GM18517 (cell line): ENCODE measurements at regions not wholly inside any gene's neighbourhood (a gene's known extent, or its start where the extent isn't known, plus 50 kb on each side); places are given as distances from the start of the nearest gene placed in this dataset.
"Not testable (repeated sequence)": the region's sequence is repeated elsewhere in the genome, so short reads cannot be mapped to it uniquely, and the experiment has no call there.

ENCODE experiments used
- ATAC-seq: cut with Tn5 transposase; IDR thresholded peaks from one replicate; pipeline ENCODE4 v1.9.1; 2021; ENCODE audit warnings: mild to moderate bottlenecking, moderate library complexity; ENCODE audit not compliant: unreplicated experiment

- no peak for ATAC-seq
Measured at GRCh38 chr12:4193821-4194220, 79.7 kb upstream of the CCND2 start.

DNA sequence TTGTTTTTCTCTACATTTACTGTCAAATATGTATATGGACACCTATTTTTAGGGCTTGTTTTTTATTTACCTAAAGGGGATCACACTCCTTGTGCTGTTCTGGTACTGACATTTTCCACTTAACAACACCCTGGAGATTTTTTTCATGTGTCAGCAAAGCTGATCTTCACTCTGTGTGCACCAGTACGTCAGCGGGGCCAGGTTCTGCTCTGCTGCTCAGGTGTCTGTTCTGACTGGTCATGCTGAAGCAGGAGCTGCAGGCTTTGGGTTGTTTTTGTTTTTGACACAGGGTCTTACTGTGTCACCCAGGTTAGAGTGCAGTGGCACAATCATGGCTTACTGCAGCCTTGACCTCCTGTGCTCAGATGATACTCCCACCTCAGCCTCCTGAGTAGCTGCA lies 81.9 kb upstream of the CCND2 start:
- ATAC-seq, result no peak

DNA sequence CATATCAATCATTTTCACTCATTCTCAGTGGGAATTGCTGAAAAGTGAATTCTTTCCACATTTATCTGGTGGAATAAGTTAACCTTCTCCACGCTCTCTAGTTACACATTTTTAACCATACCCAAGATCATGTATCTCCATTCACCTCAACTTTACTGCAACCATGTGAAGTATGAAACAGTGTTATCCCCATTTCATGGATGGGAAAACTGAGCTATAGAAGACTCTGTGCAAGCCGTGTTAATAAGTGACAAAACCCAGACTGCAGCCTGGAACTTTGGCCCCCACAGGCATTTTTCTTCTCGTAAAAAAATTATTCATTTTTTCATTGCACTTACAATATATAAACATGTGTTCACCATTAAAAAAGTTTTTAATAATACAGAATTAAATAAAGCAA lies 82.4 kb upstream of the CCND2 start:
- ATAC-seq, result no peak

DNA sequence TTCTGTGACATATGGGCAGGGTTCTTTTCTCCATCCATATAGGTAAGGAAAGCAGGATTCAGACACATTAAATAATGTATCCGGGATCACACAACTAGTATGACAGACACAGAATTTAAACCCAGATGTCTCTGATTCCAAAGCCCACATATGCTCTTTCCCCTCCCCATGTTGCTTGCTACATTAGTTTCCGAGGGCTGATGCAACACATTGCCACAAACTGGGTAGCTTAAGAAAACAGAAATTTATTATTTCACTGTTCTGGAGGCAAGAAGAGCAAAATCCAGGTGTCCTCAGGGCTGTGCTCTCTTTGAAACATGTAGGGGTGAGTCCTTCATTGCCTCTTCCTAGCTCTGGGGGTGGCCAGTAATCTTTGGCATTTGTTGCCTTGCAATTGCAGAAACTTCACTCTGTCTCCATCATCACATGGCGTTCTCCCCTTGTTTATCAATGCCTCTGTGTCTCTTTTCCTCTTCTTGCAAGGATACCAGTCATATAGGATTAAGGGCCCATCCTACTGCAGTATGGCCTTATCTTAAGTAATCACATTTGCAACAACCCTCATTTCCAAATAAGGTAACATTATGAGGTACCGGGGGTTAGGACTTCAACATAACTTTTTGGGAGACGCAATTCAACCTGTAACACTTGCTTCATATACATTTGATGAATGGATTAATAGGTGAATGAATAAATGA lies 83.0 kb upstream of the CCND2 start:
- ATAC-seq, result no peak

- no peak for ATAC-seq
Measured at GRCh38 chr12:4189721-4190120, 83.8 kb upstream of the CCND2 start.

- no peak for ATAC-seq
Measured at GRCh38 chr12:4187916-4188315, 85.6 kb upstream of the CCND2 start.

- not testable (repeated sequence) for ATAC-seq
Measured at GRCh38 chr12:4187315-4187714, 86.2 kb upstream of the CCND2 start.

DNA sequence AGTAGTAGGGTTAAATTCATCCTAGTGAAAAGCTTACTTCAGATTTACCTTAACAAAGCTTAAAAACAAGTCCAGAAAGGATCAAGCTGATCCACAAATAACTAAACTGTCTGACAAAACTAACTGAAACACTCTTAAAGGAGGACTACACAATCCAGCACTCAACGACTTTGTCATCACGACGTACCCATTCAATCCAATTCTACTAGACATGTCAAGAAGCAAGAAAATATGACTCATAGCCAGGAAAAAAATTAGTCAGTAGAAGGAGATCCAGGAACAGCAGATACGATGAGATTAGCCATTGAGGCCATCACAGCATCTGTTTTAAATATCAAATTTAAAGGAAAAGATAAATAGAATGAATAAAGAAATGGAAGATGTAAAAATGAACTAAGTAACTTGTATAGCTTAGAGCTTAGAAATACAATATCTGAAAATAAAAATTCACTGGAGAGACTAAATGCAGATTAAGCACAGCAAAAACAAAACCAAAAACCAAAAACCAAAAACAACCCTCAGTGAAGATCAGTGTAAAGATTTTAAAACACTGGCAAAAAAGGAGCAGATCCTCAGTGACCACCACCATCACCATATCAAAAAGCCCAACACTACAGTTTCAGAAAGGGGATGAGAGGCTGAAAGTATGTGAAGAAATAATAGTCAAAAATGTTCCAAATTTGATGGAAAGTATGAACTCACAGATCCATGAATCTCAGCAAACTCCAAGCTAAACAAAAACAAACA lies 95.0 kb upstream of the CCND2 start:
- no peak for ATAC-seq

- ATAC-seq, result no peak
Measured at GRCh38 chr12:4177262-4177661, 96.3 kb upstream of the CCND2 start.

DNA sequence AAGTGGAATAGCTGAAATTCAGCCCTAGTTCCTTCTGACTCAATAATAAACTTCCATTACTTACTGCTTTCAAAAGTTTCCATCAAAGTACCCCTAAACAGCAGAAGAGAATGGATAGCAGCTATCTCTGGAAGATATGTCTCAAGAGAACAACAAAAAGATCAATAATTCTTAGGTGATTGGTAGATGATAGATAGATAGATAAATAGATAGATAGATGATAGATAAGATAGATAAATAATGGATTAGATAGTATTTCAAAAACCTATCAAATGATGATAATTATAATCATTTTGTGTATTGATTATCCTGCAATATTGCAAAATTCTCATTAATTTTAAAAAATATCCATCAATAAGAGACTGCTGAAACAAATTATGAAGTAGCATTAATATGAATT lies 97.4 kb upstream of the CCND2 start:
- no peak for ATAC-seq

DNA sequence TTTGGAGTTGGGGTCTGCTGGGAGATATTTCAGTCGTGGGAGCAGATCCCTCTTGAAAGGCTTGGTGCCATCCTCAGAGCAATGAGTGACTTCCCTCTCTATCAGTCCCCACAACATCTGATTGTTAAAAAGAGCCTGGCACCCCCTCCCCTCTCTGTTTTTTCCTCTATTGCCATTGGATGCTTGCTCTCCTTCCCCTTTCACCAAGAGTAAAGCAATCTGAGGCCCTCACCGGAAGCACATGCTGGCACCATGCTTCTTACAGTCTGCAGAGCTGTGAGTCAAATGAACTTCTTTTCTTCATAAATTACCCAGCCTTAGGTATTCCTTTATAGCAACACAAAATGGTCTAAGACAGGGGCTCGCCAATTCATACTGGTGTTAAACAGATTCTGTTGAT lies 99.1 kb upstream of the CCND2 start:
- ATAC-seq, result no peak

GRCh38 chr12:4172999-4173398 lies 100.6 kb upstream of the CCND2 start:
- no peak for ATAC-seq

DNA sequence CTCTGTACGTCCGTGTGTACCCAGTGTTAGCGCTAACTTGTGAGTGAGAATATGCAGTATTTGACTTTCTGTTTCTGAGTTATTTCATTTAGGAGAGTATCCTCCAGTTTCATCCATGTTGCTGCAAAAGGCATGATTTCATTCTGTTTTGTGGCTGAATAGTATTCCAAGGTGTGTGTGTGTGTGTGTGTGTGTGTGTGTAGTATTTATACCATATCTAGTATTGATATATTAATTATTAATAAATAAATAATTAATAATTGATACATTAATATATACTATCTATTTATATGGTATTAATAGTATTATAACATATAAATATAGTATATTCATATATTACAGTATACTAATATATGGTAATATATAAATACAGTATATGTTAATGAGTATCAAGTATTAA lies 101.8 kb upstream of the CCND2 start:
- ATAC-seq, result no peak

GRCh38 chr12:4169959-4170358 lies 103.6 kb upstream of the CCND2 start:
- ATAC-seq, result no peak

- no peak for ATAC-seq
Measured at GRCh38 chr12:4169531-4169930, 104.0 kb upstream of the CCND2 start.

DNA sequence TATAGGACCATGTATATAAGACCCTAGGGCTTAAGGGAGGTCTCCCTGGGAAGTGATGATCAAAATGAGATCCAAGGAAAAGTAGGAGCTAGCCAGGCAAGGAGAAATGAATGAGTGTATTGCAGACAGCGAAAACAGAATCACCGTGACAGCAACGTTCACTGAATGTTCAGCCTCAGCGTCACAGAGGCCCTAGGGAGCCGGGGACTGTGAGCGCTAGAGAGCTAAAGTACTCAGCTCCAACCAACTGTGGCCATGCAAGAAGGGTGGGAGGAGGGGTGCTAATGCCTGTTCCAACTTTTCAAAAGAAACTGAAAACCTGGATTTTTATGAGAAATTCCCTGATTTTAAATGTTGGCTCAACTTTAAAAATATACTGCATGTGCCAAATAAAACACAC lies 105.5 kb upstream of the CCND2 start:
- no peak for ATAC-seq

DNA sequence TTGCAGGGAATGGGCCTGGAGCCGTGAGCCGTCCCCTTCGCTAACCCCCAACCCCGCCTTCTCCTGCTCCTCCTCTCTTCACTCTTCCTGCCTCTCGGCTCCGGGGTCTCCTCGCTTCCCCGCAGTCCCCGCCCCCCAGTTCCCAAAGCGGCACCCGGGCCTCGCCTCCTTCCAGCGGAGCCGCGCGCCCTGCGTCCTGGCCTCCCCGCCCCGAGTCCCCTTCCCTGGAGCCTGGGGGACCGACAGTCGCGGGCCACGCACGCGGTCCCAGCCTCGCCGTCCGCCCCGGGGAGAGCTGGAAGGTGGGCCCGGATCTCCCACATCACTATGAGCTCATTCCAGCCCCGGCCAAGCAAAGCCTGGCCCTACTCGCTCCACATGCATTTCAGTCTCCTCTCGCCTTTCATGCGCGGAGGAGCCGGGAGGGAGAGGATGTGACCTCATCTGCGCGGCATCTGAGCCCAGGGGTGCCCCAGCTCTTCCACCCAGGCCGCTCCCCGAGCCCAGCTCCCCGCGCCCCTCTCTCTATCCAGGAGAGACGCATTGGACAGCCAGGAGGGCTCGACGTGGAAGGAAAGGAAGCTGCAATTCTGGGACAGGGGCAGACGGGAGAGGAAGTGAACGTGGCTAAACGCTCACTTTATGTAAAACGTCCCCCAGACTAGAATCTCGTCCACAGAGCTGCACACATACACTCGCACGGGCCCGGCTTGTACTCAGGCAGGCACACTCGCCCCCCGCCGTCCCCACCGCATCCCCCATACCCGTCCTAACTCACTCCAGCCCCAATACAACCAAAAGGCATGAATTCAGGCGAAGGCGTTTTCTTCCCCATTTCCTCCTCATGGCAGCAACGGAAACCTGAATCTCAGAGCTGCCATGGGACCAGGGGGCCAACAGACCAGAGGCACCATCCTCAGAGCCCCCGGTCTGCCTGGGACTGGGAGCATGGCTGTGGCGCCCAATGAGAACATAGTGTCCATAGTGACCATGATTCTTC lies 108.7 kb upstream of the CCND2 start:
- no peak for ATAC-seq

DNA sequence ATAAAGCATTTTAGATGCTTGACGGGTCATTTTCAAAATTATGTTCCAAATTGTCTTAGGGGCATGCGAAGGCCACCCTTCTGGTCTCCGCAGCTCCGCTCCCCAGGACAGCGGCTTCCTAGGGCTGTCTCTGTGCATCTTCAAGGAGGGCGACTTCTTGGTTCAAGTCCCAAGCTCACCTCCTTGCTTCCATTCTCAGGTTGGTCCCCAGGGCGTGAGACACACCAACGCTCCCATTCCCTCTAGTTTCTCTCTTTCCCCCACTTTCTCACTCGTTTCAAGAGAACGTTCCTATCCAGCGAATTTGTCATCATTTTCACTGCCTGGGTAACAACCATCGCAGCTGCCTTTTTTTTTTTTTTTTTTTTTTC lies 109.4 kb upstream of the CCND2 start:
- no peak for ATAC-seq

DNA sequence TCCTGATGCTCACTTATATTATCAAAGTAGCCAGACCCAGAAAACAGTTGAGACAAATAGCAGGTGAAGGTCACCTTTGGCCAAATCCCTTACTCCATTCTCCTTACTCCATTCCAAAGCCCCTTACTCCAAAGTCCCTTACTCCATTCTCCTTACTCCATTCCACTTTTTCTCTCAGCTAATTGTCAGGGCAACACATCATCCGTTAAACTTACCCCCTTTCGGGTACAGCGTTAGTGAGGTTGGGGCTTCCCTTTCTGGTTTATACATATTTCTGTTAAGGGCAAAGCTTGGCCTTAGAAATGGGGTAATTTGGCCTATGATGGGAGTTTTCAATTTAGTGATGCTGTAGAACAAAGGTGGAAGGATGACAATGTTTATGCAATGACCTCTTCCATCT lies 111.8 kb upstream of the CCND2 start:
- ATAC-seq, result no peak

GRCh38 chr12:4160314-4161040 lies 113.1 kb upstream of the CCND2 start:
- no peak for ATAC-seq

DNA sequence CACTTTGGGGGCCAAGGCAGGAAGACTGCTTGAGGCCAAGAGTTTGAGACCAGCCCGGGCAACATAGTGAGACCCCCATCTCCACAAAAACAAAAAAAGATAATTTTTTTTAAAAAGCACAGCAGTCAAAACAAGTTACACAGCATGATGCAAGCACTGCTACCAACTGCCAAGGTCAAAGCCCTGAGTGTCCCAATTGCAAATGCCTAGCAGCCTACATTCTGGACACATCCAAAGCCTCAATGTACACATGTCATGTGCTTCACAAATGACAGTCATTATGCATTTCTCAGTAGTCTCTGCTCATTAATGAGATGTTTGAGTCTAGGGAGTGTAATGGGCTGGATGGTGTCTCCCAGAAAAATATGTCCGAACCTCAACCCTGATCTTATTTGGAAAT lies 113.7 kb upstream of the CCND2 start:
- no peak for ATAC-seq
